ENCODE measurements at regions not wholly inside any gene's neighbourhood (a gene's known extent, or its start where the extent isn't known, plus 50 kb on each side); places are given as distances from the start of the nearest gene placed in this dataset.
"Not testable (repeated sequence)": the region's sequence is repeated elsewhere in the genome, so short reads cannot be mapped to it uniquely, and the experiment has no call there.

DNA sequence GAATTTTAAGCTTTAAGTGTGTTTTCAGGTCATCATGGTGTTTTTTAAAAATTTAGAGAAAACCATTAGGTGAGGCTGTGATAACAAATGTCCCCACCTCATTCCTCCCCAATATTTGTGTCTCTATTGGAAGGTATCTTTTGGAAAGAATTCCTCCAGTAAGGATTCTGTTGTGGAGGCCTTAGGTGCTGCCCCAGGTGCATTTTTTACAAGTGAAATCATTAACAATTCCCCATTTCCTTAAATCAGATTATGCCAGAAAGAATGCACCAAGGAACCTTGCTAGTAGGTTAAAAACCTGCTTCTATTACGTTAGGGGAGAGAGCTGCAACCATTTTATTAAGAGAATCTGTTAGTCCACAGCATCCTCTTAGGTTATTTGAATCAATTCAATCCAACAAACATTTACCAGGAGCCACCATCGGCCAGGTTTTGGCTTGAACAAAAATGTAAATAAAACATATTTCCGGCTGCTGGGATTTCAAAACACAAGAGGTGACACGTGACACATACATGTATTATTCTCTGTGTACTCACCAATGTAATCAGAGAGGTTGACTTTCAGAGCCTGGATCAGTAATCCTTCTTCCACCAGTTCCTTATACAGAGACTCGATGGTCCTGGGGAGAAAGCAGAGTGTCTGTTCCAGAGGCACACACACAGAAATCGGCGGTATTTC is 112.5 kb upstream of the ASB18 start:
- no peaks in the 10 kb centered on the region for H3K9me3 ChIP-seq
- no peak for TF ChIP-seq POLR2A (IDR thresholded peaks at IDR 0.05)
- TF ChIP-seq, protein P1, sequence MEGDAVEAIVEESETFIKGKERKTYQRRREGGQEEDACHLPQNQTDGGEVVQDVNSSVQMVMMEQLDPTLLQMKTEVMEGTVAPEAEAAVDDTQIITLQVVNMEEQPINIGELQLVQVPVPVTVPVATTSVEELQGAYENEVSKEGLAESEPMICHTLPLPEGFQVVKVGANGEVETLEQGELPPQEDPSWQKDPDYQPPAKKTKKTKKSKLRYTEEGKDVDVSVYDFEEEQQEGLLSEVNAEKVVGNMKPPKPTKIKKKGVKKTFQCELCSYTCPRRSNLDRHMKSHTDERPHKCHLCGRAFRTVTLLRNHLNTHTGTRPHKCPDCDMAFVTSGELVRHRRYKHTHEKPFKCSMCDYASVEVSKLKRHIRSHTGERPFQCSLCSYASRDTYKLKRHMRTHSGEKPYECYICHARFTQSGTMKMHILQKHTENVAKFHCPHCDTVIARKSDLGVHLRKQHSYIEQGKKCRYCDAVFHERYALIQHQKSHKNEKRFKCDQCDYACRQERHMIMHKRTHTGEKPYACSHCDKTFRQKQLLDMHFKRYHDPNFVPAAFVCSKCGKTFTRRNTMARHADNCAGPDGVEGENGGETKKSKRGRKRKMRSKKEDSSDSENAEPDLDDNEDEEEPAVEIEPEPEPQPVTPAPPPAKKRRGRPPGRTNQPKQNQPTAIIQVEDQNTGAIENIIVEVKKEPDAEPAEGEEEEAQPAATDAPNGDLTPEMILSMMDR (IDR thresholded peaks at IDR 0.05): no peak
- intact Hi-C loops (cut with DNase I; ENCODE audit: low total_unique reads): no loop called here
- no peak for DNase-seq
- H3K4me3 ChIP-seq: no peak overlapping the region
- no peaks in the 10 kb centered on the region for H3K36me3 ChIP-seq
- no peaks in the 10 kb centered on the region for H3K4me1 ChIP-seq
- no peaks in the 10 kb centered on the region for H3K27me3 ChIP-seq
- H3K27ac ChIP-seq: no peak overlapping the region

DNA sequence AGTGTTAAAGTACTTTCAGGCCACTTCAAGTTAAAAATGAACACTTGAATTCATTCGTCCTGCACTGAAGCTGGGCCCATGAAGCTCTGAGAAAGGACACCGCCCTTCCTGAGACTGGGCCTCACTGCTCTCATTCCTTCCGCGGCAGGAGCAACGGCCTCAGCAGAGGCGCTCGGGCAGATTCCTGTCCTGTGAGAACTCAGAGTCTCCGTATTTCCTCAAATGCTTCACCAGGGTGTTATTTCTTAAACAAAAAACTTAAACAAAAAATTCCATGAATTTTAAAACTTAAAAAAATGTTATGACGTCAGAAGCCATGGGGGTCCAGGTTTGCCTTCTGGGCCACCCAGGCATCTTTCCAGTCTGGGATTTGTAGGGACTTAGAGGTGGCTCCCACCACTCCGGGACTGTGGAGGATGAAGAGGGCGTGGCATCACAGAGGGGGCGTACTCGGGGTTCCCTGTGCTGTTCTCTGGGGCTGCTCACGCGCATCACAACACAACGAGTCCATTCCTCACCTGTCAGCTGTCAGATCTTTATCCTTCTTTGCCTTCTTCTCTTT is 115.9 kb upstream of the ASB18 start:
- Histone ChIP-seq H3K4me1 (no peaks in the 10 kb centered on the region), H3K27me3 (no peaks in the 10 kb centered on the region), H3K9me3 (no peaks in the 10 kb centered on the region), H3K27ac (no peak overlapping the region), H3K36me3 (no peaks in the 10 kb centered on the region), H3K4me3 (no peak overlapping the region)
- intact Hi-C loops (cut with DNase I; ENCODE audit: low total_unique reads): no loop called here
- no peak for TF ChIP-seq POLR2A (IDR thresholded peaks at IDR 0.05)
- TF ChIP-seq, protein P1 (IDR thresholded peaks at IDR 0.05): no peak
- no peak for DNase-seq

DNA sequence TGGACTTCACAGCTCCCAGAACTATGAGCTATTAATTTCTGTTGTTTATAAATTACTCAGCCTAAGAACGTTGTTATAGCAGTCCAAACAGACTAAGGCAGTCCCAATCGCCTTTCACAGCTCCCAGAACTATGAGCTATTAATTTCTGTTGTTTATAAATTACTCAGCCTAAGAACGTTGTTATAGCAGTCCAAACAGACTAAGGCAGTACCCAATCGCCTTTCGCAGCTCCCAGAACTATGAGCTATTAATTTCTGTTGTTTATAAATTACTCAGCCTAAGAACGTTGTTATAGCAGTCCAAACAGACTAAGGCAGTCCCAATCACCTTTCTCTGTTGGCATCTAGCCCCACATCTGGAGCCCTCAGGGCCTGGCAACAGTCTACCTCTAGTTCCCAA is 117.0 kb upstream of the ASB18 start:
- H3K27ac ChIP-seq; H3K9me3 ChIP-seq; DNase-seq; H3K4me3 ChIP-seq; H3K36me3 ChIP-seq; intact Hi-C loops (cut with DNase I; ENCODE audit: low total_unique reads); H3K4me1 ChIP-seq; H3K27me3 ChIP-seq: not testable (repeated sequence)

DNA sequence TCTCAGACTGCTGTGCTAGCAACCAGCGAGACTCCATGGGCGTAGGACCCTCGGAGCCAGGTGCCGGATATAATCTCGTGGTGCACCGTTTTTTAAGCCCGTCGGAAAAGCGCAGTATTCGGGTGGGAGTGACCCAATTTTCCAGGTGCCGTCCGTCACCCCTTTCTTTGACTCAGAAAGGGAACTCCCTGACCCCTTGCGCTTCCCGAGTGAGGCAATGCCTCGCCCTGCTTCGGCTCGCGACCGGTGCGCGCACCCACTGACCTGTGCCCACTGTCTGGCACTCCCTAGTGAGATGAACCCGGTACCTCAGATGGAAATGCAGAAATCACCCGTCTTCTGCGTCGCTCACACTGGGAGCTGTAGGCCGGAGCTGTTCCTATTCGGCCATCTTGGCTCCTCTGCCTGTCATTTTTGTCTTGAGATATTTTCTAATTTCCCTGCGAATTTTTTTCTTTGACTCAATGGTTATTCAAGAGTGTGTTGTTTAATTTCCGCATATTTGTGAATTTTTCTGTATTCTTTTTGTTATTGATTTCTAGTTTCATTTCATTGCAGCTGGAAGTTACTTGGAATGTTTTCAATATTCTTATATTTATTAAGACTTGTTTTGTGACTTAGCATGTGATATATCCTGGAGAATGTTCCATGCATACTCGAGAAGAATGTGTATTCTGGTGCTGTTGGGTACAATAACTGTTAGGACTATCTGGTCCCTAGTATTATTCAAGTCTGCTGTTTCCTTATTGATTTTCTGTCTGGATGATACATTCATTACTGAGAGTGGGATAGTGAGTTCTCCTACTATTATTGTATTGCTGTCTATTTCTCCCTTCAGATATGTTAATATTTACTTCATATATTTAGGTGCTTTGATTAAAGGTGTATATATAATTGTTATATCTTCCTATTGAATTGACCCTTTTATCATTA is 125.3 kb upstream of the ASB18 start:
- intact Hi-C loops (cut with DNase I; ENCODE audit: low total_unique reads): not testable (repeated sequence)

GRCh38 chr2:236393101-236393500 is 128.9 kb upstream of the ASB18 start:
- DNase-seq: no peak
- TF ChIP-seq, protein P1 (IDR thresholded peaks at IDR 0.05): no peak
- no peak for TF ChIP-seq POLR2A (IDR thresholded peaks at IDR 0.05)
- no peaks in the 10 kb centered on the region for H3K9me3 ChIP-seq
- H3K4me3 ChIP-seq: no peak overlapping the region
- intact Hi-C loops (cut with DNase I; ENCODE audit: low total_unique reads): no loop called here
- no peak overlapping the region for H3K27ac ChIP-seq
- no peaks in the 10 kb centered on the region for H3K36me3 ChIP-seq
- H3K27me3 ChIP-seq: no peaks in the 10 kb centered on the region
- H3K4me1 ChIP-seq: no peaks in the 10 kb centered on the region

More for the DNA sequence above, 125.3 kb upstream of the ASB18 start:
- DNase-seq, H3K36me3 ChIP-seq, H3K27ac ChIP-seq, H3K4me3 ChIP-seq, H3K4me1 ChIP-seq, H3K27me3 ChIP-seq, H3K9me3 ChIP-seq: not testable (repeated sequence)

- H3K27me3 ChIP-seq: no peaks in the 10 kb centered on the region
- TF ChIP-seq, protein P1 (IDR thresholded peaks at IDR 0.05): no peak
- no peak for TF ChIP-seq POLR2A (IDR thresholded peaks at IDR 0.05)
- H3K36me3 ChIP-seq: no peaks in the 10 kb centered on the region
- H3K27ac ChIP-seq: no peak overlapping the region
- intact Hi-C loops (cut with DNase I; ENCODE audit: low total_unique reads): no loop called here
- H3K9me3 ChIP-seq: no peaks in the 10 kb centered on the region
- H3K4me3 ChIP-seq: no peak overlapping the region
- no peak for DNase-seq
- no peaks in the 10 kb centered on the region for H3K4me1 ChIP-seq
Observed at GRCh38 chr2:236393581-236393980, 129.4 kb upstream of the ASB18 start.

Data from uterus (tissue), 3 donors.